Endothelial cell (in vitro differentiated cells): ENCODE measurements at regions not wholly inside any gene's neighbourhood (a gene's known extent, or its start where the extent isn't known, plus 50 kb on each side); places are given as distances from the start of the nearest gene placed in this dataset.

Experiments
- DNase-seq: peaks from one replicate; pipeline ENCODE4 v3.0.0; 2021; ENCODE audit warnings: low spot score
- H3K27ac Mint-ChIP-seq: one replicate; pipeline ENCODE4 v1.8.0; 2021; ENCODE audit warnings: mixed read lengths, inconsistent platforms; ENCODE audit not compliant: unreplicated experiment
- H3K27me3 Mint-ChIP-seq: one replicate; pipeline ENCODE4 v1.8.0; 2021; ENCODE audit warnings: mild to moderate bottlenecking, moderate library complexity, mixed read lengths, inconsistent platforms; ENCODE audit not compliant: unreplicated experiment
- H3K36me3 Mint-ChIP-seq: one replicate; pipeline ENCODE4 v1.8.0; 2021; ENCODE audit warnings: mild to moderate bottlenecking, low read depth, mixed read lengths, inconsistent platforms; ENCODE audit not compliant: unreplicated experiment
- H3K4me1 Mint-ChIP-seq: one replicate; pipeline ENCODE4 v1.8.0; 2021; ENCODE audit warnings: mild to moderate bottlenecking, mixed read lengths, inconsistent platforms; ENCODE audit not compliant: unreplicated experiment
- H3K4me3 Mint-ChIP-seq: one replicate; pipeline ENCODE4 v1.8.0; 2021; ENCODE audit warnings: mild to moderate bottlenecking, mixed read lengths, inconsistent platforms; ENCODE audit not compliant: unreplicated experiment
- H3K9me3 Mint-ChIP-seq: one replicate; pipeline ENCODE4 v1.8.0; 2021; ENCODE audit warnings: mixed read lengths, inconsistent platforms; ENCODE audit not compliant: unreplicated experiment
- TF ChIP-seq, protein P1 (sequence below): fragments of 200-600 bp; sonication (generic); IDR thresholded peaks from one replicate; pipeline ENCODE4 v1.5.0; 2021; ENCODE audit warnings: antibody characterized with exemption; ENCODE audit not compliant: unreplicated experiment

DNA sequence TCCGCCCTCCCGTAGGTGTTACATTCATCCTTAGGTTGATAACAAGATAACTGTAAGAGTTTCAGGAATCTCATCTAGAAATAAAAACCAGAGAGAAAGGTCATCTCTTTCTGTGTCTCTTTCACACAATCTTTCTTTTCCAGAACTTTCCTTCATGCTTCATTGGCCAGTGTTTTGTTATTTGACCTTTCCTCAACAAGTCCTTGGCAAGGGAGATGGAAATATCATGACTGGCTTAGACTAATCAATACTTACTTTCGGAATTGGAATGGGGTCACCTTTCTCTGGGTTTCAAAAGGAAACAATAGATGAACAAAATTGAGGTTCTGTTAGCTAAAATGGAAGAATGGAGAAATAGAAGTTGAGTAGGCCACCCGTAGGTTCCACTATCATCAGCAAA, 72.9 kb upstream of the PPP2R5A start:
- H3K36me3 Mint-ChIP-seq = no peaks in the 10 kb centered on the region
- DNase-seq = no peak
- H3K9me3 Mint-ChIP-seq = no peaks in the 10 kb centered on the region
- no peak overlapping the region for H3K27ac Mint-ChIP-seq
- peaks cover 3% of the 10 kb centered on the region for H3K4me1 Mint-ChIP-seq
- H3K27me3 Mint-ChIP-seq = no peaks in the 10 kb centered on the region
- no peak overlapping the region for H3K4me3 Mint-ChIP-seq
- TF ChIP-seq, protein P1, sequence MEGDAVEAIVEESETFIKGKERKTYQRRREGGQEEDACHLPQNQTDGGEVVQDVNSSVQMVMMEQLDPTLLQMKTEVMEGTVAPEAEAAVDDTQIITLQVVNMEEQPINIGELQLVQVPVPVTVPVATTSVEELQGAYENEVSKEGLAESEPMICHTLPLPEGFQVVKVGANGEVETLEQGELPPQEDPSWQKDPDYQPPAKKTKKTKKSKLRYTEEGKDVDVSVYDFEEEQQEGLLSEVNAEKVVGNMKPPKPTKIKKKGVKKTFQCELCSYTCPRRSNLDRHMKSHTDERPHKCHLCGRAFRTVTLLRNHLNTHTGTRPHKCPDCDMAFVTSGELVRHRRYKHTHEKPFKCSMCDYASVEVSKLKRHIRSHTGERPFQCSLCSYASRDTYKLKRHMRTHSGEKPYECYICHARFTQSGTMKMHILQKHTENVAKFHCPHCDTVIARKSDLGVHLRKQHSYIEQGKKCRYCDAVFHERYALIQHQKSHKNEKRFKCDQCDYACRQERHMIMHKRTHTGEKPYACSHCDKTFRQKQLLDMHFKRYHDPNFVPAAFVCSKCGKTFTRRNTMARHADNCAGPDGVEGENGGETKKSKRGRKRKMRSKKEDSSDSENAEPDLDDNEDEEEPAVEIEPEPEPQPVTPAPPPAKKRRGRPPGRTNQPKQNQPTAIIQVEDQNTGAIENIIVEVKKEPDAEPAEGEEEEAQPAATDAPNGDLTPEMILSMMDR = no peak

DNA sequence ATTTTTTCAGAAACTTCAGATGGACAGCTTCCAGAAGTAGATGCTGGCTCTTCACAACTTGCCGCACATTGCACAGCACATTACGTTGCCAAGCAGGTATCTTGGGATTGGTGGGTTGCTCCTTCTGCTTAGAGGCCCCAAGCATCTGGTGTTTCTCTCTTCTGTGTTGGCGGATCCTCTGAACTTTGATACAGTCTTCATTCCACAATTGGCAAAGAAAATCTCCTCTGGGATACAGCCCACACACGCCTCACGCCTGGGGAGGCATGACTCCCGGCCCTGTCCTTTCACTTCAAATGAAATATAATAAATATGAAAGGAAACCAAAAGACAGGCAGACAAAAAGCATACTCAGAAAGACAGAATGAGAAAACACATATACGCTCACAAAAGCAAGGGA, 72.3 kb upstream of the PPP2R5A start:
- no peak overlapping the region for H3K4me3 Mint-ChIP-seq
- peaks cover 6% of the 10 kb centered on the region for H3K4me1 Mint-ChIP-seq
- DNase-seq = no peak
- TF ChIP-seq, protein P1 = no peak
- H3K27me3 Mint-ChIP-seq = no peaks in the 10 kb centered on the region
- no peak overlapping the region for H3K27ac Mint-ChIP-seq
- no peaks in the 10 kb centered on the region for H3K36me3 Mint-ChIP-seq
- H3K9me3 Mint-ChIP-seq = no peaks in the 10 kb centered on the region

DNA sequence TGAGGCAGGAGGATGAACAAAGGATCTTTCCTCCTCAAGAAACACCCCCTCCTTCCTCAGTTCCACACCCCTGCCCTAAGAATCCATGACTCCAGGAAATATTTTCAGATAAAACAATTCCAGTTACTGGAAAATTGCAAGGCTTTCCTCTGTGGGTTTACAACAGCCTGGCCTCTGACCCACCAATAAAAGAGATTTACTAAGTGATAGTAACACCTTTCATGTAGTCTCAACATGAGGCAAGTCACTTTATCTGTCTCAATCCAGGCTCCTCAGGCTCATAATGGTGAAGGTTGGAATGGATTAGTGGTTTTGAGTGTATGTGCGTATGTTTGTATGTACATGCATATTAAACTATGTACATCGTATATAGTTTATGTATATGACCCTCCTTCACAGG, 71.4 kb upstream of the PPP2R5A start:
- Mint-ChIP-seq H3K36me3 (no peaks in the 10 kb centered on the region), H3K27ac (no peak overlapping the region), H3K4me3 (no peak overlapping the region), H3K9me3 (no peaks in the 10 kb centered on the region), H3K4me1 (peaks cover 15% of the 10 kb centered on the region), H3K27me3 (no peaks in the 10 kb centered on the region)
- no peak for DNase-seq
- TF ChIP-seq, protein P1 = no peak

DNA sequence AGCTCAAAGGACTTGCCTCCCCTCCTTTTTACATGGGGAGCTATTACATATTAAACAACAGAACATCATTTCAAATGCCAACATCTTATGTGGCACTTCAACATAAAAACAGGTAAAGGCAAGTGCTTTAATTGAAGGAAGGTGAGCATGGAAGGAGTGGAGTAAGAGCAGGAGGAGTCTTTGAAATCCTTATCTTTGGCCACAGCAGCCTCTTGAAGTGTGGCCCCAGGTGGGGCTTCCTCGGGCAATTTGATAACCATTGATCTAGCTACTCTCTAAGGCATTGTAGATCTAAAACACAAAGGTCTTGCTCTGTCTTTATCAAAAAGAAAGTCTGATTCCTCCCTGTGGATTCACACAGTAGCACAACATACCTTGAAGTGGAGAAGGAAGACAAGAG, 70.9 kb upstream of the PPP2R5A start:
- Mint-ChIP-seq H3K36me3 (no peaks in the 10 kb centered on the region), H3K9me3 (no peaks in the 10 kb centered on the region), H3K4me1 (peaks cover 19% of the 10 kb centered on the region), H3K27ac (no peak overlapping the region), H3K4me3 (no peak overlapping the region), H3K27me3 (no peaks in the 10 kb centered on the region)
- no peak for DNase-seq
- TF ChIP-seq, protein P1 = no peak

DNA sequence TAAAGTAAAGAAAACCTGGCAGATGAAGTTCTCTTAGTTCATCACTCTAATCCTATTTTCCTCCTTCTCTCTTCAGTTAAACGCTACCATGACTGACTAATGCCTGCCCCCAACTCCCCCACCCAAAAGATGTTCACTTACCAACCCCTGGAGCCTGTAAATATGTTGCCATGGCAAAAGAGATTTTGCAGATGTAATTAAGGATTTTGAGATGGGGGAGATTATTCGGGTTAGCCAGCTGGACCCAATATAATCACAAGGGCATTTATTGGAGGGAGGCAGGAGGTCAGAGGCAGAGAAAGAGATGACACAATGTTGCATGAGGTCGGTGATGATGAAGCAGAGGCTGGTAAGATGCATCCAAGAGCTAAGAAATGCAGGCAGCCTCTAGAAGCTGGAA, 69.3 kb upstream of the PPP2R5A start:
- DNase-seq = no peak
- Mint-ChIP-seq H3K27ac (no peak overlapping the region), H3K9me3 (no peaks in the 10 kb centered on the region), H3K4me3 (no peak overlapping the region), H3K27me3 (no peaks in the 10 kb centered on the region), H3K4me1 (peaks cover 24% of the 10 kb centered on the region), H3K36me3 (no peaks in the 10 kb centered on the region)
- TF ChIP-seq, protein P1 = no peak
